GM18867 (cell line): ENCODE measurements at regions not wholly inside any gene's neighbourhood (a gene's known extent, or its start where the extent isn't known, plus 50 kb on each side); places are given as distances from the start of the nearest gene placed in this dataset.
"Not testable (repeated sequence)": the region's sequence is repeated elsewhere in the genome, so short reads cannot be mapped to it uniquely, and the experiment has no call there.

Experiments
- ATAC-seq: cut with Tn5 transposase; IDR thresholded peaks from one replicate; pipeline ENCODE4 v1.9.1; 2021; ENCODE audit warnings: mild to moderate bottlenecking, moderate library complexity; ENCODE audit not compliant: unreplicated experiment

GRCh38 chr18:9047715-9048114 is 54.8 kb upstream of the NDUFV2 start:
- no peak for ATAC-seq

GRCh38 chr18:9048236-9048635 is 54.3 kb upstream of the NDUFV2 start:
- no peak for ATAC-seq

- ATAC-seq, result no peak
These were observed 53.5 kb upstream of the NDUFV2 start for GRCh38 chr18:9048808-9049494.

- no peak for ATAC-seq
These were observed 53.0 kb upstream of the NDUFV2 start for GRCh38 chr18:9049495-9049809.

- not testable (repeated sequence) for ATAC-seq
These were observed 51.7 kb upstream of the NDUFV2 start for GRCh38 chr18:9050628-9051284.
